ENCODE measurements at regions not wholly inside any gene's neighbourhood (a gene's known extent, or its start where the extent isn't known, plus 50 kb on each side); places are given as distances from the start of the nearest gene placed in this dataset.

DNA sequence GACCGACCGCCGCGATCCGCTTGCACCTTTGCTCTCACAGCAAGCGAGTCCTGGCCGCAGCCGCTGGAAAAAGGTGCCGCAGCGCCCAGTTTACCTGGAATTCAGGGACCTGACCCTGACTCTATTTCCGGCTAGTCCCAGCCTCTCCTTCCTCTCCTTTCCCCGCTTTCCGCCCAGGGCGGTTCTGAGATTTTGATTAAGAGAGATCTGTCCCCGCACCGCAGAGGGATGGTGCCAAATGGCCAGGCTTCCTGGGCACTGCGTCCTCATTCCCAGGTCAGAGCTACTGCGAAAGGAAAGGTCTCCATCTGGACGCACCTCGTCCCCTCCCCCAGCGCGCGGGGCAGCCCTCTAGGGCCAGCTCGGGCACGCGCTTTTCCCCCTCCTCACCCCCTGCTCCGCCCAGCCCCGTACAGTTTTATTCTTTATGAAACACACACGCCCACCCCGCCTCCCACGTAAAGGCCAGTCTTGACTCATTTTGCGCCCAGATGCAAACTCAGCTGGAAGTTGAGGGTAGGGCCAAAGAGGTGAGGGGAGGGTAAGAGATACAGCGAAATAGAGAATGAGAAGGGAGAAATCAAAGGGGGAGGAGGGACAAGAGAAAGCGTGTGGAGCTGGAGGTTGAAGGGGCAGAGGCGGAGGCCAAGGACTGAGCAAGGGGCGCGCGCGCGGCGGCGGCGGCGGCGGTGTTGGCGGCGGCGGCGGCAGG, 411.8 kb upstream of the ESRRG start:
- no peak for TF ChIP-seq CEBPB (IDR thresholded peaks at IDR 0.05; ENCODE audit: borderline replicate concordance in 1 of 2, low read depth in 2 of 2, low read length in 2 of 2)
- no peak for TF ChIP-seq CTCF (IDR thresholded peaks at IDR 0.05 in 2 of 3, conservative IDR thresholded peaks at IDR 0.05 in 1 of 3; ENCODE audit: control insufficient read depth in 2 of 3, extremely low read depth in 1 of 3, insufficient read depth in 1 of 3, low read depth in 3 of 3, low read length in 3 of 3)
- no peak for TF ChIP-seq NR2C2 (IDR thresholded peaks at IDR 0.05; ENCODE audit: borderline replicate concordance, control insufficient read depth, insufficient read length, low read depth)
- TF ChIP-seq CREM (IDR thresholded peaks at IDR 0.05; ENCODE audit: low read depth) = no peak
- TF ChIP-seq JUND (IDR thresholded peaks at IDR 0.05; ENCODE audit: low read depth, low read length) = no peak
- TF ChIP-seq RAD21 (IDR thresholded peaks at IDR 0.05; ENCODE audit: insufficient read depth, low read depth, low read length) = no peak
- no peak for TF ChIP-seq POLR2A (IDR thresholded peaks at IDR 0.05; ENCODE audit: low read depth, low read length)
- TF ChIP-seq GABPA (IDR thresholded peaks at IDR 0.05; ENCODE audit: low read depth) = no peak
- no peak for TF ChIP-seq ASH2L (IDR thresholded peaks at IDR 0.05; ENCODE audit: borderline replicate concordance, low read depth)
- TF ChIP-seq CHD2 (IDR thresholded peaks at IDR 0.05; ENCODE audit: borderline replicate concordance, low read depth, low read length) = no peak
- TF ChIP-seq, protein P1, sequence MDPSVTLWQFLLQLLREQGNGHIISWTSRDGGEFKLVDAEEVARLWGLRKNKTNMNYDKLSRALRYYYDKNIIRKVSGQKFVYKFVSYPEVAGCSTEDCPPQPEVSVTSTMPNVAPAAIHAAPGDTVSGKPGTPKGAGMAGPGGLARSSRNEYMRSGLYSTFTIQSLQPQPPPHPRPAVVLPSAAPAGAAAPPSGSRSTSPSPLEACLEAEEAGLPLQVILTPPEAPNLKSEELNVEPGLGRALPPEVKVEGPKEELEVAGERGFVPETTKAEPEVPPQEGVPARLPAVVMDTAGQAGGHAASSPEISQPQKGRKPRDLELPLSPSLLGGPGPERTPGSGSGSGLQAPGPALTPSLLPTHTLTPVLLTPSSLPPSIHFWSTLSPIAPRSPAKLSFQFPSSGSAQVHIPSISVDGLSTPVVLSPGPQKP (IDR thresholded peaks at IDR 0.05; ENCODE audit: low read depth, low read length) = no peak
- no peak for TF ChIP-seq CHD4 (IDR thresholded peaks at IDR 0.05)
- no peak for TF ChIP-seq NR2F1 (conservative IDR thresholded peaks at IDR 0.05)

Data from GM12878 (cell line).